ENCODE measurements at regions not wholly inside any gene's neighbourhood (a gene's known extent, or its start where the extent isn't known, plus 50 kb on each side); places are given as distances from the start of the nearest gene placed in this dataset.

DNA sequence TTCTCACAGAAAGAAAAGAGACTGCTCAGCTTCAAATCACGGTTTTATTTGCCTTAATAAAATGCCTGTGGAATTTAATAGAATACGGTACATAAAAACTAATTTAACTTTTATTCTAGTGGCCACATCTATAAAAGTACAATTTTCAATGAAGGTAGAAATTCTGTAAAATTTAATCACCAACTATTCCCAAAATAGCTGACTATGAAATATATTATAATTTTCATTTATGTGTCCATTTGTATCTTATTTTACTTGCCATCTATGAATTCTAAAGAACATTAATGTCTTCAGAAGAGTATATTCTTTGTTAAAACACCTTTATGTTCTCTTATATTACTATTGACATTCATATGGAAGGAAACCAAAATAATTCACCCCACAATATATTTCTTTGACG is 192.6 kb downstream of the BTBD3 start:
- H3K4me1 Mint-ChIP-seq: no peaks in the 10 kb centered on the region
- Histone ChIP-seq H3K4me3 (ENCODE audit: low read length in 2 of 2) (no peak overlapping the region), H3K9me3 (ENCODE audit: control insufficient read depth in 1 of 2, low read length in 2 of 2) (no peaks in the 10 kb centered on the region), H3K27me3 (ENCODE audit: insufficient read depth, low read length) (no peaks in the 10 kb centered on the region), H3K27ac (ENCODE audit: low read depth, low read length) (no peak overlapping the region), H3K4me1 (ENCODE audit: insufficient read depth, low read length) (no peaks in the 10 kb centered on the region), H3K36me3 (ENCODE audit: insufficient read depth, low read length) (no peaks in the 10 kb centered on the region)
- peaks cover 2 to 26% (median 17%) of the 10 kb centered on the region in 8 donors for H3K9me3 Mint-ChIP-seq
- intact Hi-C loops (cut with micrococcal nuclease): no loop called here
- no peaks in the 10 kb centered on the region for H3K36me3 Mint-ChIP-seq
- no peak for DNase-seq
- no peak overlapping the region for H3K27ac Mint-ChIP-seq
- H3K27me3 Mint-ChIP-seq: no peaks in the 10 kb centered on the region
- no peak overlapping the region for H3K4me3 Mint-ChIP-seq
- ChIA-PET CTCF (ENCODE audit: partially characterized antibody) (no interaction called here), POLR2A (ENCODE audit: partially characterized antibody) (no interaction called here)

DNA sequence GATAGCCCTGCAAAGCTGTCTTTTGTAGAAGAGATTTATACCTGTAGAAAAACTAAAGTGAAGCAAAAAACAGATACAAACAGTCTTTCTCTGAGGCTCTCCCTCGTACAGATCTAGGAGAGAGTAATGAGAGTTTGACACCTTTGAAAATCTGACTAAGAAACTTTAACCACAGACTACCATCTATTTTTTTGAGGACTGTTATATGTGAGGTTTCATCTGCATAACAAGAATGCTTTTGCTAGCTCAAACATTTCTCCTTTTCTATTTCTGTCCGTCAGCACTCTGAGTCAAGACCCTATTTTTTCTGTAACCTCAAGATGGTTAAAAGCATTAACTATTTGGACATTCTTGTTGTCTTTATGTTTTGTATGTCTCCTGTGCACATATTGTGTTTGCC is 193.0 kb downstream of the BTBD3 start:
- H3K9me3 ChIP-seq (ENCODE audit: control insufficient read depth in 1 of 2, low read length in 2 of 2): no peaks in the 10 kb centered on the region
- POLR2A ChIA-PET (ENCODE audit: partially characterized antibody): no interaction called here
- no peaks in the 10 kb centered on the region for H3K4me1 ChIP-seq (ENCODE audit: insufficient read depth, low read length)
- Mint-ChIP-seq H3K4me1 (no peaks in the 10 kb centered on the region), H3K27ac (no peak overlapping the region), H3K9me3 (peaks cover 2 to 26% (median 15%) of the 10 kb centered on the region in 8 donors), H3K27me3 (no peaks in the 10 kb centered on the region), H3K36me3 (no peaks in the 10 kb centered on the region), H3K4me3 (no peak overlapping the region)
- H3K36me3 ChIP-seq (ENCODE audit: insufficient read depth, low read length): no peaks in the 10 kb centered on the region
- no peak overlapping the region for H3K27ac ChIP-seq (ENCODE audit: low read depth, low read length)
- no peak overlapping the region for H3K4me3 ChIP-seq (ENCODE audit: low read length in 2 of 2)
- no peak for DNase-seq
- CTCF ChIA-PET (ENCODE audit: partially characterized antibody): no interaction called here
- intact Hi-C loops (cut with micrococcal nuclease): no loop called here
- no peaks in the 10 kb centered on the region for H3K27me3 ChIP-seq (ENCODE audit: insufficient read depth, low read length)

DNA sequence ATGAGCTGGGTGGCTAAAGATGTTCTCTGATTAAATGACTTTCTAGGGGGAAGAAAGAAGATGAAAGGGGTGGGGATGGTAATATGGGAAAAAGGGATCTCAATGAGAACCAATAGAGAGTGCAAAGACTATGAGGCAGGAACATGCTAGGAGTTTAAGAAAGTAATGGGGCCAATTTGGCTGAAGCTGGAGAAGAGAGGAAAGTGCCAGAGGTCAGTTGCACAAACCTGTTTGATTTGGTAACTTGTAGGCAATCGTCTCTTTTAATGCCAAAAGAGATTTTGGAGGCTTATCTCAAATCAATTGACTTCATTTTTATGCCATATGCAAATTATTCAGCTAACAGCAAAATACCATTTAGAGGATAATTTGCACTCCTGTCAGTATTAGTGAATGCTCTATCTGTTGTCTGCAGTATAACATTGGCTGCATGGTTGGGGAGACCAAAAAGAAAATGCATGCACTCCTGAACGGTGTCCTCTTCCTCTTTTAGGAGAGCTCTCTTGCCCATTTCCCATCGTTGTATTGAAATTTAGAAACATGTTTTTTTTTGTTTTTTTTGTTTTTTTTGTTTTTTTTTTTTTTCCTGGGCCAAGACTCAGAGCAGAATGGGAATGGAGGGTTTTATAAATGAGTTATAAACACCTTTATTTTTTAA is 193.9 kb downstream of the BTBD3 start:
- H3K4me1 Mint-ChIP-seq: no peaks in the 10 kb centered on the region
- intact Hi-C loops (cut with micrococcal nuclease): no loop called here
- no peak overlapping the region for H3K4me3 Mint-ChIP-seq
- POLR2A ChIA-PET (ENCODE audit: partially characterized antibody): no interaction called here
- no peaks in the 10 kb centered on the region for H3K36me3 ChIP-seq (ENCODE audit: insufficient read depth, low read length)
- H3K9me3 ChIP-seq (ENCODE audit: control insufficient read depth in 1 of 2, low read length in 2 of 2): no peaks in the 10 kb centered on the region
- CTCF ChIA-PET (ENCODE audit: partially characterized antibody): no interaction called here
- H3K36me3 Mint-ChIP-seq: no peaks in the 10 kb centered on the region
- peaks cover 2 to 26% (median 14%) of the 10 kb centered on the region in 8 donors for H3K9me3 Mint-ChIP-seq
- no peaks in the 10 kb centered on the region for H3K27me3 Mint-ChIP-seq
- H3K4me1 ChIP-seq (ENCODE audit: insufficient read depth, low read length): no peaks in the 10 kb centered on the region
- no peak overlapping the region for H3K27ac Mint-ChIP-seq
- no peak overlapping the region for H3K27ac ChIP-seq (ENCODE audit: low read depth, low read length)
- H3K27me3 ChIP-seq (ENCODE audit: insufficient read depth, low read length): no peaks in the 10 kb centered on the region
- no peak overlapping the region for H3K4me3 ChIP-seq (ENCODE audit: low read length in 2 of 2)
- DNase-seq: no peak

DNA sequence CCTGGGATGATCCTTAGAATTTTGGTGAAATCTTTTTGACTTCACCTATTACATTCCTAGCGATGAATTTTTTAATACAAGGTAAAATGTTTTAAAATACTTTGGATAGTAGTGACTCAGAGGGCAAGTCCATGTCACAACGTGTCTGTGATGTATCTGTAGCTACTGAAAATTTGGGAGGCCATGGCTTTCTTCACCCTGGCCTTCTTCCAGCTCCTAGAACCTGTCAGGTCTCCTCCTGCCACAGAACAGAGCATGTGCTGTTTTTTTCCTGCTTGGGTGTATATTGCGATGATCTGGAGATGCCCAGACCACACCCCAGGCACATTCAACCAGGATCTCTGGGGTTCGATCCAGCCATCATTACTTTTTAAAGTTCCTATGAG is 194.4 kb downstream of the BTBD3 start:
- no peaks in the 10 kb centered on the region for H3K36me3 Mint-ChIP-seq
- H3K4me1 Mint-ChIP-seq: no peaks in the 10 kb centered on the region
- H3K4me3 Mint-ChIP-seq: no peak overlapping the region
- Histone ChIP-seq H3K36me3 (ENCODE audit: insufficient read depth, low read length) (no peaks in the 10 kb centered on the region), H3K4me1 (ENCODE audit: insufficient read depth, low read length) (no peaks in the 10 kb centered on the region), H3K4me3 (ENCODE audit: low read length in 2 of 2) (no peak overlapping the region), H3K27me3 (ENCODE audit: insufficient read depth, low read length) (no peaks in the 10 kb centered on the region), H3K9me3 (ENCODE audit: control insufficient read depth in 1 of 2, low read length in 2 of 2) (no peaks in the 10 kb centered on the region), H3K27ac (ENCODE audit: low read depth, low read length) (no peak overlapping the region)
- intact Hi-C loops (cut with micrococcal nuclease): no loop called here
- CTCF ChIA-PET (ENCODE audit: partially characterized antibody): no interaction called here
- peaks cover 2 to 25% (median 14%) of the 10 kb centered on the region in 8 donors for H3K9me3 Mint-ChIP-seq
- H3K27me3 Mint-ChIP-seq: no peaks in the 10 kb centered on the region
- POLR2A ChIA-PET (ENCODE audit: partially characterized antibody): no interaction called here
- no peak for DNase-seq
- H3K27ac Mint-ChIP-seq: no peak overlapping the region

DNA sequence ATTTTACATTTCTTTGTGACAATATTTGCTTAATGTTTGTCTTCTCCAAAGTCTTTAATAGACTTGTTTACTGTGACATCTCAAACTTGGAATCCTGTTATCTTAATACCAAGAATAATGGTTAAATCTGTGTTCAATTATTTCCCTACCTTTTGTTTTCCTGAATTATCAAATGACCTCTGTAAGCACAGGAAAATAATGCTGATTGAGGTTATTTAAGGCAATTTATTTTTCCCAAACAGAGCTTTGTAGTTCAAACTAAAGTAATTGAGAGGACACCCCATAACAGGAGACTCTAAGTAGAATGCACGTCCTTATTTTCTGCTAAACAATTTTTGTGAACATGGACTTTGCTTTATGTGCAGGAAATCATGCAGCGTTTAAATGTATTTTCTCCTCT is 195.0 kb downstream of the BTBD3 start:
- Mint-ChIP-seq H3K27me3 (no peaks in the 10 kb centered on the region), H3K27ac (no peak overlapping the region), H3K36me3 (no peaks in the 10 kb centered on the region), H3K4me3 (no peak overlapping the region), H3K9me3 (peaks cover 2 to 21% (median 14%) of the 10 kb centered on the region in 8 donors), H3K4me1 (no peaks in the 10 kb centered on the region)
- Histone ChIP-seq H3K9me3 (ENCODE audit: control insufficient read depth in 1 of 2, low read length in 2 of 2) (no peaks in the 10 kb centered on the region), H3K4me1 (ENCODE audit: insufficient read depth, low read length) (no peaks in the 10 kb centered on the region), H3K27ac (ENCODE audit: low read depth, low read length) (no peak overlapping the region), H3K27me3 (ENCODE audit: insufficient read depth, low read length) (no peaks in the 10 kb centered on the region), H3K36me3 (ENCODE audit: insufficient read depth, low read length) (no peaks in the 10 kb centered on the region), H3K4me3 (ENCODE audit: low read length in 2 of 2) (no peak overlapping the region)
- DNase-seq: no peak
- POLR2A ChIA-PET (ENCODE audit: partially characterized antibody): no interaction called here
- CTCF ChIA-PET (ENCODE audit: partially characterized antibody): no interaction called here
- intact Hi-C loops (cut with micrococcal nuclease): no loop called here

DNA sequence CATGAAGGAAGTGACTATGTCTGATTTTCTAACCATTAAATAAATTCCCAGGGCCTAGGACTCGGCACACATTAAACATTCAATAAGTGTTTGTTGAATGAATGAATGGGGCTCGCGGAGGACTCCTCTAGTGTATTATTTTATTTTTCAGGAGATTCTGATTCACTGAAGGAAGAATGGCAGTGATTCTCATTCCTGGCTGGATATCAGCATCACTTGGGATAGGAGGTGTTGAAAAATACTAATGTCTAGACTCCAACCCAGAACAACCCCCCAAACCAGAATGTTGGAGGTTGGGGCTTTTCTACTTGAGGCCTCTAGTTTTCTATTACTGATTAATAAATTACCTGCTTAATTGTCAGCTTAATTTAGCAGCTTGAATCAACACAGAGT is 195.4 kb downstream of the BTBD3 start:
- H3K27me3 ChIP-seq (ENCODE audit: insufficient read depth, low read length): no peaks in the 10 kb centered on the region
- no peak overlapping the region for H3K27ac ChIP-seq (ENCODE audit: low read depth, low read length)
- ChIA-PET POLR2A (ENCODE audit: partially characterized antibody) (no interaction called here), CTCF (ENCODE audit: partially characterized antibody) (no interaction called here)
- no peak overlapping the region for H3K27ac Mint-ChIP-seq
- H3K4me3 ChIP-seq (ENCODE audit: low read length in 2 of 2): no peak overlapping the region
- no peaks in the 10 kb centered on the region for H3K9me3 ChIP-seq (ENCODE audit: control insufficient read depth in 1 of 2, low read length in 2 of 2)
- no peaks in the 10 kb centered on the region for H3K27me3 Mint-ChIP-seq
- no peaks in the 10 kb centered on the region for H3K4me1 Mint-ChIP-seq
- H3K4me3 Mint-ChIP-seq: no peak overlapping the region
- no peak for DNase-seq
- H3K4me1 ChIP-seq (ENCODE audit: insufficient read depth, low read length): no peaks in the 10 kb centered on the region
- peaks cover 2 to 20% (median 14%) of the 10 kb centered on the region in 8 donors for H3K9me3 Mint-ChIP-seq
- no peaks in the 10 kb centered on the region for H3K36me3 ChIP-seq (ENCODE audit: insufficient read depth, low read length)
- intact Hi-C loops (cut with micrococcal nuclease): no loop called here
- no peaks in the 10 kb centered on the region for H3K36me3 Mint-ChIP-seq

DNA sequence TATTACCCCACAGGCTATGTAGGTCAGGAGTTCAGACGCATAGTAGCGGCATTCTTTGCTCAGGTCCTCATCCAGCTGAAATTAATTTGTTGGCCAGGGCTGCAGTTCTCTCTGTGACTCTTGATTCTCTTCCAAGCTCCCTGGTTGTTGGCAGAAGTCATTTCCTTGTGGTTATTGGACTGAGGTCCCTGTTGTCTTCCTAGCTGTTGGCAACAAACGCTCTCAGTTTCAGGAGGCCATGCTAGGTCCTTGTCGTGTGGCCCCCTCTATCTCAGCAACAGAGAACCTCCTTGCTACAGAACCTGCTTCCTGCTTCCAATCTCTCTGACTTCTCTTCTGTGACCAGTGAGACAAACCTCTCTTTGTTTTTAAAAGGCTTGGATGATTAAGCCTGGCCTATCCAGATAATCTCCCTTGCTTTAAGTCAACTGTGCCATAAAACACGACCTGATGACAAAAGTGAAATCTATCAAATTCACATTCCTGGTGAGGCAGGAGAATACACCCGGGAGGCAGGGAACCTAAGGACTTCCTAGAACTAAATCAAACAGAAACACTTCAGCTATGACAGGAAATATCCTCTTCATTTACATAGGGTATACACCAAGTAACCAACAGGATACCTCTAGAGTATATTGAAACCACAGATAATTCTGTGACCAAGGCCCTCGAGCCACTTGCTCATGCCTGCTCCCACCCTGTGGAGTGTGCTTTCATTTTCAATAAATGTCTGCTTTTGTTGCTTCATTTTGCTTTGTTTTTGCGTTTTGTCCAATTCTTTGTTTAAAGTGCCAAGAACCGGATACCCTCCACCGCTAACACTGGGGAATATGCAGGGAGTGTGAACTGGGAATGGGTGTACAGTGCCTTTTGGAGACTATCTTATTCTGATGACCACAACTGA is 196.0 kb downstream of the BTBD3 start:
- ChIA-PET CTCF (ENCODE audit: partially characterized antibody) (no interaction called here), POLR2A (ENCODE audit: partially characterized antibody) (no interaction called here)
- Histone ChIP-seq H3K27ac (ENCODE audit: low read depth, low read length) (no peak overlapping the region), H3K4me3 (ENCODE audit: low read length in 2 of 2) (no peak overlapping the region), H3K4me1 (ENCODE audit: insufficient read depth, low read length) (no peaks in the 10 kb centered on the region), H3K9me3 (ENCODE audit: control insufficient read depth in 1 of 2, low read length in 2 of 2) (no peaks in the 10 kb centered on the region), H3K27me3 (ENCODE audit: insufficient read depth, low read length) (no peaks in the 10 kb centered on the region), H3K36me3 (ENCODE audit: insufficient read depth, low read length) (no peaks in the 10 kb centered on the region)
- no peaks in the 10 kb centered on the region for H3K27me3 Mint-ChIP-seq
- no peak overlapping the region for H3K4me3 Mint-ChIP-seq
- peaks cover 0 to 20% (median 14%) of the 10 kb centered on the region in 8 donors for H3K9me3 Mint-ChIP-seq
- no peaks in the 10 kb centered on the region for H3K36me3 Mint-ChIP-seq
- no peaks in the 10 kb centered on the region for H3K4me1 Mint-ChIP-seq
- H3K27ac Mint-ChIP-seq: no peak overlapping the region
- intact Hi-C loops (cut with micrococcal nuclease): no loop called here
- DNase-seq: no peak

All from CD4-positive, alpha-beta memory T cell (primary cell).